A172 (cell line): ENCODE measurements at regions not wholly inside any gene's neighbourhood (a gene's known extent, or its start where the extent isn't known, plus 50 kb on each side); places are given as distances from the start of the nearest gene placed in this dataset.

Source experiments
- DNase-seq: peaks from one replicate; pipeline ENCODE4 v3.0.0-alpha.2; 2015; ENCODE audit warnings: low spot score

- DNase-seq, result no peak
Observed at GRCh38 chr13:73464758-73465616, 406.2 kb downstream of the KLF5 start.

- no peak for DNase-seq
Observed at GRCh38 chr13:73462241-73462640, 403.4 kb downstream of the KLF5 start.

- no peak for DNase-seq
Observed at GRCh38 chr13:73451221-73452029, 392.6 kb downstream of the KLF5 start.

GRCh38 chr13:73450583-73450982 lies 391.8 kb downstream of the KLF5 start:
- DNase-seq, result no peak

- DNase-seq, result no peak
Observed at GRCh38 chr13:73449252-73449651, 390.4 kb downstream of the KLF5 start.

- DNase-seq, result no peak
Observed at GRCh38 chr13:73440296-73440895, 381.6 kb downstream of the KLF5 start.

GRCh38 chr13:73433890-73434289 lies 375.1 kb downstream of the KLF5 start:
- DNase-seq, result no peak

GRCh38 chr13:73433458-73433857 lies 374.7 kb downstream of the KLF5 start:
- no peak for DNase-seq

GRCh38 chr13:73429701-73430100 lies 370.9 kb downstream of the KLF5 start:
- DNase-seq, result no peak

- no peak for DNase-seq
Observed at GRCh38 chr13:73428706-73429105, 369.9 kb downstream of the KLF5 start.

- DNase-seq, result peak; percentile 20
Observed at GRCh38 chr13:73428137-73428536, 369.3 kb downstream of the KLF5 start.

- DNase-seq, result no peak
Observed at GRCh38 chr13:73422973-73423372, 364.2 kb downstream of the KLF5 start.

- peak; percentile 53 for DNase-seq
Observed at GRCh38 chr13:73421310-73421912, 362.6 kb downstream of the KLF5 start.

GRCh38 chr13:73419186-73419585 lies 360.4 kb downstream of the KLF5 start:
- DNase-seq, result no peak

GRCh38 chr13:73417012-73417615 lies 358.3 kb downstream of the KLF5 start:
- peak; percentile 57 for DNase-seq

- no peak for DNase-seq
Observed at GRCh38 chr13:73416093-73416492, 357.3 kb downstream of the KLF5 start.

- DNase-seq, result no peak
Observed at GRCh38 chr13:73413656-73414055, 354.9 kb downstream of the KLF5 start.

- no peak for DNase-seq
Observed at GRCh38 chr13:73412933-73413332, 354.1 kb downstream of the KLF5 start.

- no peak for DNase-seq
Observed at GRCh38 chr13:73411067-73411809, 352.4 kb downstream of the KLF5 start.

- DNase-seq, result no peak
Observed at GRCh38 chr13:73406454-73406853, 347.6 kb downstream of the KLF5 start.

GRCh38 chr13:73404581-73404980 lies 345.8 kb downstream of the KLF5 start:
- DNase-seq, result no peak
